MM.1S (cell line): ENCODE measurements at regions not wholly inside any gene's neighbourhood (a gene's known extent, or its start where the extent isn't known, plus 50 kb on each side); places are given as distances from the start of the nearest gene placed in this dataset.

Experiments used
- CTCF ChIP-seq: fragments of 300-600 bp; sonication (generic); IDR thresholded peaks from 2 replicates; pipeline ENCODE4 v1.5.1; 2016; ENCODE audit warnings: antibody characterized with exemption, low read length, mixed read lengths
- EZH2 ChIP-seq: fragments of 300-600 bp; sonication (generic); optimal IDR thresholded peaks from 2 replicates; pipeline ENCODE3; 2017; ENCODE audit warnings: low read depth, mild to moderate bottlenecking, antibody characterized with exemption, low read length, mixed read lengths
- EZH2phosphoT487 ChIP-seq: fragments of 300-600 bp; sonication (generic); IDR thresholded peaks from 2 replicates; pipeline ENCODE4 v1.6.1; 2018; ENCODE audit warnings: antibody characterized with exemption, low read length

- TF ChIP-seq CTCF (no peak), EZH2 (no peak), EZH2phosphoT487 (no peak)
These were observed 211.0 kb upstream of the ADGRL3 start for GRCh38 chr4:60989141-60989540.
